NAMALWA (cell line): ENCODE measurements at regions not wholly inside any gene's neighbourhood (a gene's known extent, or its start where the extent isn't known, plus 50 kb on each side); places are given as distances from the start of the nearest gene placed in this dataset.
"Not testable (repeated sequence)": the region's sequence is repeated elsewhere in the genome, so short reads cannot be mapped to it uniquely, and the experiment has no call there.

Experiments used
- DNase-seq: peaks from one replicate; pipeline ENCODE4 v3.0.0-alpha.2; 2015; ENCODE audit warnings: low spot score

GRCh38 chr14:41289025-41289424 is 317.7 kb upstream of the LRFN5 start:
- DNase-seq: no peak

- DNase-seq: peak; percentile 1
These were observed 321.4 kb upstream of the LRFN5 start for GRCh38 chr14:41285186-41285748.

GRCh38 chr14:41280745-41281144 is 325.9 kb upstream of the LRFN5 start:
- DNase-seq: peak; percentile 2

GRCh38 chr14:41277450-41277849 is 329.2 kb upstream of the LRFN5 start:
- DNase-seq: no peak

GRCh38 chr14:41257476-41257875 is 349.2 kb upstream of the LRFN5 start:
- DNase-seq: no peak

GRCh38 chr14:41235466-41235865 is 371.2 kb upstream of the LRFN5 start:
- no peak for DNase-seq

- DNase-seq: no peak
These were observed 376.0 kb upstream of the LRFN5 start for GRCh38 chr14:41230683-41231082.

GRCh38 chr14:41229824-41230223 is 376.9 kb upstream of the LRFN5 start:
- no peak for DNase-seq

GRCh38 chr14:41225433-41225832 is 381.2 kb upstream of the LRFN5 start:
- DNase-seq: no peak

- DNase-seq: no peak
These were observed 384.1 kb upstream of the LRFN5 start for GRCh38 chr14:41222581-41222980.

GRCh38 chr14:41214978-41215377 is 391.7 kb upstream of the LRFN5 start:
- not testable (repeated sequence) for DNase-seq

GRCh38 chr14:41201696-41202095 is 405.0 kb upstream of the LRFN5 start:
- DNase-seq: no peak

- DNase-seq: no peak
These were observed 418.8 kb upstream of the LRFN5 start for GRCh38 chr14:41187868-41188267.

- no peak for DNase-seq
These were observed 435.6 kb upstream of the LRFN5 start for GRCh38 chr14:41171045-41171444.

GRCh38 chr14:41167040-41167439 is 439.6 kb upstream of the LRFN5 start:
- DNase-seq: no peak

- DNase-seq: no peak
These were observed 452.4 kb upstream of the LRFN5 start for GRCh38 chr14:41154143-41154807.

GRCh38 chr14:41146391-41146790 is 460.3 kb upstream of the LRFN5 start:
- no peak for DNase-seq

GRCh38 chr14:41144370-41144769 is 462.3 kb upstream of the LRFN5 start:
- DNase-seq: no peak

- DNase-seq: no peak
These were observed 468.9 kb upstream of the LRFN5 start for GRCh38 chr14:41137741-41138140.

GRCh38 chr14:41130274-41130673 is 476.4 kb upstream of the LRFN5 start:
- no peak for DNase-seq

- DNase-seq: no peak
These were observed 486.3 kb upstream of the LRFN5 start for GRCh38 chr14:41120402-41120801.

GRCh38 chr14:41096131-41096530 is 510.5 kb upstream of the LRFN5 start:
- DNase-seq: no peak

- no peak for DNase-seq
These were observed 519.6 kb upstream of the LRFN5 start for GRCh38 chr14:41087056-41087455.

- DNase-seq: no peak
These were observed 533.1 kb upstream of the LRFN5 start for GRCh38 chr14:41073544-41073943.
